Activated CD4-positive, alpha-beta T cell treated with anti-CD3 and anti-CD28 coated beads, Interleukin-2, amount 10 ng/mL, durations not matched to agents 24 days and 14 days (primary cell): ENCODE measurements at regions not wholly inside any gene's neighbourhood (a gene's known extent, or its start where the extent isn't known, plus 50 kb on each side); places are given as distances from the start of the nearest gene placed in this dataset.

Experiments used
- DNase-seq: peaks from one replicate; pipeline ENCODE4 v3.0.0; 2022
- H3K27ac Mint-ChIP-seq: one replicate; pipeline ENCODE4 v1.8.0; 2022; ENCODE audit warnings: mild to moderate bottlenecking, mixed read lengths
- H3K27me3 Mint-ChIP-seq: one replicate; pipeline ENCODE4 v1.8.0; 2022; ENCODE audit warnings: mixed read lengths
- H3K36me3 Mint-ChIP-seq: one replicate; pipeline ENCODE4 v1.8.0; 2022; ENCODE audit warnings: low read depth, mild to moderate bottlenecking, mixed read lengths
- H3K4me1 Mint-ChIP-seq: one replicate; pipeline ENCODE4 v1.8.0; 2021; ENCODE audit warnings: mixed read lengths
- H3K4me3 Mint-ChIP-seq: one replicate; pipeline ENCODE4 v1.8.0; 2022; ENCODE audit warnings: mild to moderate bottlenecking, moderate library complexity, mixed read lengths
- H3K9me3 Mint-ChIP-seq: one replicate; pipeline ENCODE4 v1.8.0; 2021; ENCODE audit warnings: mixed read lengths
- intact Hi-C: fragments of 100-400 bp; cut with micrococcal nuclease; formaldehyde crosslinking; loops from one replicate; pipeline ENCODE4 v1.15.1; 2023

- DNase-seq: no peak
- intact Hi-C loops: no loop called here
- Mint-ChIP-seq H3K27ac (no peak overlapping the region), H3K27me3 (peaks cover 3% of the 10 kb centered on the region), H3K4me3 (no peak overlapping the region), H3K4me1 (peaks cover 8% of the 10 kb centered on the region), H3K9me3 (peaks cover 4% of the 10 kb centered on the region), H3K36me3 (no peaks in the 10 kb centered on the region)
These were observed 770.6 kb upstream of the NR2F2 start for GRCh38 chr15:95559875-95560394.

GRCh38 chr15:95561463-95561862 lies 769.0 kb upstream of the NR2F2 start:
- intact Hi-C loops: no loop called here
- Mint-ChIP-seq H3K4me1 (peaks cover 8% of the 10 kb centered on the region), H3K9me3 (peaks cover 4% of the 10 kb centered on the region), H3K27me3 (peaks cover 2% of the 10 kb centered on the region), H3K27ac (no peak overlapping the region), H3K4me3 (no peak overlapping the region), H3K36me3 (no peaks in the 10 kb centered on the region)
- DNase-seq: no peak

GRCh38 chr15:95563634-95564033 lies 766.9 kb upstream of the NR2F2 start:
- peaks cover 4% of the 10 kb centered on the region for H3K9me3 Mint-ChIP-seq
- intact Hi-C loops: no loop called here
- H3K36me3 Mint-ChIP-seq: no peaks in the 10 kb centered on the region
- H3K4me1 Mint-ChIP-seq: no peaks in the 10 kb centered on the region
- H3K27me3 Mint-ChIP-seq: peaks cover 2% of the 10 kb centered on the region
- no peak overlapping the region for H3K27ac Mint-ChIP-seq
- no peak for DNase-seq
- H3K4me3 Mint-ChIP-seq: no peak overlapping the region

GRCh38 chr15:95565016-95565600 lies 765.4 kb upstream of the NR2F2 start:
- intact Hi-C loops: no loop called here
- Mint-ChIP-seq H3K4me1 (no peaks in the 10 kb centered on the region), H3K4me3 (no peak overlapping the region), H3K27ac (no peak overlapping the region), H3K27me3 (peaks cover 2% of the 10 kb centered on the region), H3K9me3 (no peaks in the 10 kb centered on the region), H3K36me3 (no peaks in the 10 kb centered on the region)
- no peak for DNase-seq

- Mint-ChIP-seq H3K4me3 (no peak overlapping the region), H3K27me3 (peaks cover 2% of the 10 kb centered on the region), H3K27ac (no peak overlapping the region), H3K36me3 (no peaks in the 10 kb centered on the region), H3K4me1 (no peaks in the 10 kb centered on the region), H3K9me3 (no peaks in the 10 kb centered on the region)
- intact Hi-C loops: no loop called here
- DNase-seq: no peak
These were observed 764.8 kb upstream of the NR2F2 start for GRCh38 chr15:95565690-95566089.

- no peak overlapping the region for H3K27ac Mint-ChIP-seq
- no peak for DNase-seq
- intact Hi-C loops: no loop called here
- peaks cover 2% of the 10 kb centered on the region for H3K27me3 Mint-ChIP-seq
- H3K4me3 Mint-ChIP-seq: no peak overlapping the region
- H3K36me3 Mint-ChIP-seq: no peaks in the 10 kb centered on the region
- no peaks in the 10 kb centered on the region for H3K9me3 Mint-ChIP-seq
- H3K4me1 Mint-ChIP-seq: no peaks in the 10 kb centered on the region
These were observed 762.8 kb upstream of the NR2F2 start for GRCh38 chr15:95567686-95568085.

GRCh38 chr15:95574053-95574452 lies 756.4 kb upstream of the NR2F2 start:
- Mint-ChIP-seq H3K27me3 (no peaks in the 10 kb centered on the region), H3K36me3 (no peaks in the 10 kb centered on the region)
- DNase-seq: no peak

GRCh38 chr15:95577927-95578326 lies 752.6 kb upstream of the NR2F2 start:
- Mint-ChIP-seq H3K4me1 (no peaks in the 10 kb centered on the region), H3K36me3 (no peaks in the 10 kb centered on the region), H3K4me3 (no peak overlapping the region), H3K27ac (no peak overlapping the region), H3K9me3 (no peaks in the 10 kb centered on the region), H3K27me3 (peaks cover 2% of the 10 kb centered on the region)
- intact Hi-C loops: no loop called here
- no peak for DNase-seq

More at GRCh38 chr15:95574053-95574452, 756.4 kb upstream of the NR2F2 start:
- Mint-ChIP-seq H3K4me3 (no peak overlapping the region), H3K9me3 (no peaks in the 10 kb centered on the region), H3K27ac (no peak overlapping the region), H3K4me1 (no peaks in the 10 kb centered on the region)
- intact Hi-C loops: no loop called here

- no peak for DNase-seq
- no peaks in the 10 kb centered on the region for H3K36me3 Mint-ChIP-seq
- H3K27me3 Mint-ChIP-seq: peaks cover 2% of the 10 kb centered on the region
- no peaks in the 10 kb centered on the region for H3K4me1 Mint-ChIP-seq
- intact Hi-C loops: no loop called here
- H3K9me3 Mint-ChIP-seq: peaks cover 6% of the 10 kb centered on the region
- no peak overlapping the region for H3K27ac Mint-ChIP-seq
- no peak overlapping the region for H3K4me3 Mint-ChIP-seq
These were observed 750.4 kb upstream of the NR2F2 start for GRCh38 chr15:95580121-95580520.

- DNase-seq: no peak
- peaks cover 6% of the 10 kb centered on the region for H3K9me3 Mint-ChIP-seq
- H3K4me1 Mint-ChIP-seq: no peaks in the 10 kb centered on the region
- H3K27me3 Mint-ChIP-seq: peaks cover 2% of the 10 kb centered on the region
- intact Hi-C loops: no loop called here
- H3K27ac Mint-ChIP-seq: no peak overlapping the region
- H3K36me3 Mint-ChIP-seq: no peaks in the 10 kb centered on the region
- H3K4me3 Mint-ChIP-seq: no peak overlapping the region
These were observed 748.9 kb upstream of the NR2F2 start for GRCh38 chr15:95581595-95581994.

- Mint-ChIP-seq H3K27ac (no peak overlapping the region), H3K4me1 (no peaks in the 10 kb centered on the region), H3K4me3 (no peak overlapping the region), H3K9me3 (peaks cover 6% of the 10 kb centered on the region), H3K36me3 (no peaks in the 10 kb centered on the region), H3K27me3 (peaks cover 2% of the 10 kb centered on the region)
- intact Hi-C loops: no loop called here
- DNase-seq: no peak
These were observed 746.4 kb upstream of the NR2F2 start for GRCh38 chr15:95584088-95584487.

GRCh38 chr15:95588056-95588455 lies 742.4 kb upstream of the NR2F2 start:
- no peaks in the 10 kb centered on the region for H3K36me3 Mint-ChIP-seq
- H3K9me3 Mint-ChIP-seq: peaks cover 6% of the 10 kb centered on the region
- no peak overlapping the region for H3K27ac Mint-ChIP-seq
- no peak for DNase-seq
- no peaks in the 10 kb centered on the region for H3K4me1 Mint-ChIP-seq
- intact Hi-C loops: no loop called here
- H3K27me3 Mint-ChIP-seq: no peaks in the 10 kb centered on the region
- no peak overlapping the region for H3K4me3 Mint-ChIP-seq

- no peaks in the 10 kb centered on the region for H3K4me1 Mint-ChIP-seq
- peaks cover 2% of the 10 kb centered on the region for H3K27me3 Mint-ChIP-seq
- no peaks in the 10 kb centered on the region for H3K9me3 Mint-ChIP-seq
- intact Hi-C loops: no loop called here
- no peak overlapping the region for H3K27ac Mint-ChIP-seq
- DNase-seq: no peak
- H3K4me3 Mint-ChIP-seq: no peak overlapping the region
- no peaks in the 10 kb centered on the region for H3K36me3 Mint-ChIP-seq
These were observed 739.9 kb upstream of the NR2F2 start for GRCh38 chr15:95590533-95591044.

GRCh38 chr15:95591270-95591669 lies 739.2 kb upstream of the NR2F2 start:
- DNase-seq: no peak
- intact Hi-C loops: no loop called here
- no peaks in the 10 kb centered on the region for H3K36me3 Mint-ChIP-seq
- H3K4me1 Mint-ChIP-seq: no peaks in the 10 kb centered on the region
- no peak overlapping the region for H3K27ac Mint-ChIP-seq
- no peak overlapping the region for H3K4me3 Mint-ChIP-seq
- H3K27me3 Mint-ChIP-seq: peaks cover 2% of the 10 kb centered on the region
- no peaks in the 10 kb centered on the region for H3K9me3 Mint-ChIP-seq

- no peaks in the 10 kb centered on the region for H3K4me1 Mint-ChIP-seq
- no peak overlapping the region for H3K27ac Mint-ChIP-seq
- intact Hi-C loops: no loop called here
- H3K36me3 Mint-ChIP-seq: no peaks in the 10 kb centered on the region
- H3K4me3 Mint-ChIP-seq: no peak overlapping the region
- peaks cover 2% of the 10 kb centered on the region for H3K27me3 Mint-ChIP-seq
- DNase-seq: no peak
- H3K9me3 Mint-ChIP-seq: no peaks in the 10 kb centered on the region
These were observed 738.6 kb upstream of the NR2F2 start for GRCh38 chr15:95591886-95592285.
